ENCODE measurements at regions not wholly inside any gene's neighbourhood (a gene's known extent, or its start where the extent isn't known, plus 50 kb on each side); places are given as distances from the start of the nearest gene placed in this dataset.

GRCh38 chrX:1051421-1051820 lies 161.0 kb downstream of the CRLF2 start:
- Histone ChIP-seq H3K36me3 (ENCODE audit: control insufficient read depth, insufficient read depth, low read length) (no peaks in the 10 kb centered on the region), H3K4me3 (no peak overlapping the region), H3K9me1 (ENCODE audit: control insufficient read depth, insufficient read depth, low read length) (no peaks in the 10 kb centered on the region), H3K4me2 (ENCODE audit: insufficient read depth, low read length) (no peak overlapping the region), H3K9ac (ENCODE audit: insufficient read depth in 1 of 2, low read depth in 2 of 2, low read length in 2 of 2) (no peak overlapping the region), H2AFZ (ENCODE audit: low read depth, low read length) (no peak overlapping the region), H3K9me3 (replicated peaks; ENCODE audit: control insufficient read depth, insufficient read depth, low read depth, low read length) (peaks cover 9% of the 10 kb centered on the region; the same call in 1 of the 2 replicates), H3K4me1 (replicated peaks in 1 of 2; ENCODE audit: control insufficient read depth in 2 of 2, insufficient read depth in 2 of 2, low read length in 2 of 2) (no peaks in the 10 kb centered on the region; a peak in 1 of 5 replicates), H3K79me2 (ENCODE audit: control insufficient read depth, insufficient read depth, low read length) (no peaks in the 10 kb centered on the region), H4K20me1 (replicated peaks; ENCODE audit: control insufficient read depth, insufficient read depth, low read length) (no peaks in the 10 kb centered on the region), H3K27ac (ENCODE audit: extremely low read depth, low read depth, low read length) (no peak overlapping the region), H3K27me3 (ENCODE audit: control insufficient read depth in 2 of 2, insufficient read depth in 2 of 2, low read length in 2 of 2) (no peaks in the 10 kb centered on the region)
- FAIRE-seq (no peak), ATAC-seq (no peak), DNase-seq (ENCODE audit: extremely low read depth in 1 of 4, low spot score in 3 of 4) (no peak)
- TF ChIP-seq NR3C1 (CRISPR knock-in tag; IDR thresholded peaks at IDR 0.05) (no peak), KDM1A (IDR thresholded peaks at IDR 0.05) (0 out of 4 replicates have a peak, but pooled peaks of 1 of the 2 experiments have one; percentile 18), SRF (CRISPR knock-in tag; IDR thresholded peaks at IDR 0.05) (no peak), RBM25 (IDR thresholded peaks at IDR 0.05; ENCODE audit: low read depth, low read length, severe bottlenecking) (peak; percentile 81), ZNF146 (CRISPR knock-in tag; IDR thresholded peaks at IDR 0.05; ENCODE audit: unreplicated experiment) (peak; percentile 96), SPI1 (IDR thresholded peaks at IDR 0.05; ENCODE audit: borderline replicate concordance, low read depth, low read length) (no peak), WHSC1 (IDR thresholded peaks at IDR 0.05; ENCODE audit: low read length) (no peak), L3MBTL2 (IDR thresholded peaks at IDR 0.05) (no peak), ZBTB7A (IDR thresholded peaks at IDR 0.05; ENCODE audit: borderline replicate concordance, control insufficient read depth, low read depth, low read length) (no peak), CHD4 (IDR thresholded peaks at IDR 0.05; ENCODE audit: insufficient read depth, insufficient replicate concordance, low read depth, low read length, poor library complexity, severe bottlenecking) (peak; percentile 18)
- 40% methylated on average over 1 of the region's 1 CpG for WGBS (ENCODE audit: insufficient coverage, low coverage, missing lambda C conversion rate)
- intact Hi-C loops (cut with micrococcal nuclease) = no loop called here
- CTCF ChIA-PET (ENCODE audit: low intra/inter-chr PET ratio) = no interaction called here
- no TSS peak for BruUV-seq (replicated peaks)
- in situ Hi-C loops (cut with MboI) = no loop called here
- POLR2A ChIA-PET = no interaction called here
